H9 (cell line): ENCODE measurements at regions not wholly inside any gene's neighbourhood (a gene's known extent, or its start where the extent isn't known, plus 50 kb on each side); places are given as distances from the start of the nearest gene placed in this dataset.

Experiments
- DNase-seq: peaks from one replicate; pipeline ENCODE4 v3.0.0-alpha.2; 2017
- H2AFZ ChIP-seq: one replicate; pipeline ENCODE4 v1.6.1; 2013; ENCODE audit warnings: mild to moderate bottlenecking, low read length, control low read depth, moderate library complexity
- H2AK5ac ChIP-seq: 2 replicates; pipeline ENCODE4 v1.6.1; 2013; ENCODE audit warnings: low read length, control low read depth, mixed read lengths; ENCODE audit not compliant: insufficient read length
- H2BK120ac ChIP-seq: one replicate; pipeline ENCODE4 v1.6.1; 2013; ENCODE audit warnings: low read depth, mild to moderate bottlenecking, low read length, control low read depth, inconsistent platforms; ENCODE audit not compliant: poor library complexity, severe bottlenecking
- H2BK12ac ChIP-seq: 2 replicates; pipeline ENCODE4 v1.6.1; 2013; ENCODE audit warnings: low read length, control low read depth, mixed read lengths, low read depth; ENCODE audit not compliant: insufficient read length
- H2BK15ac ChIP-seq: 2 replicates; pipeline ENCODE4 v1.6.1; 2013; ENCODE audit warnings: low read depth, low read length, control low read depth
- H2BK20ac ChIP-seq: one replicate; pipeline ENCODE4 v1.6.1; 2013; ENCODE audit warnings: low read depth, mild to moderate bottlenecking, low read length, control low read depth, inconsistent platforms; ENCODE audit not compliant: poor library complexity, severe bottlenecking
- H2BK5ac ChIP-seq: 2 replicates; pipeline ENCODE4 v1.6.1; 2013; ENCODE audit warnings: low read length, control low read depth, mixed read lengths; ENCODE audit not compliant: insufficient read length
- H3K14ac ChIP-seq: 2 replicates; pipeline ENCODE4 v1.6.1; 2013; ENCODE audit warnings: low read length, control low read depth; ENCODE audit not compliant: insufficient read depth
- H3K18ac ChIP-seq: 2 replicates; pipeline ENCODE4 v1.6.1; 2013; ENCODE audit warnings: low read depth, mild to moderate bottlenecking, mixed read lengths, low read length, control low read depth; ENCODE audit not compliant: insufficient read length
- H3K23ac ChIP-seq: 2 replicates; pipeline ENCODE4 v1.6.1; 2013; ENCODE audit warnings: low read length, control low read depth, mixed read lengths, low read depth; ENCODE audit not compliant: insufficient read length
- H3K23me2 ChIP-seq: 2 replicates; pipeline ENCODE4 v1.6.1; 2013; ENCODE audit warnings: low read depth, mild to moderate bottlenecking, mixed read lengths, low read length, control low read depth; ENCODE audit not compliant: insufficient read length, poor library complexity, severe bottlenecking
- H3K27ac ChIP-seq: 2 replicates; pipeline ENCODE4 v1.5.1; 2013; ENCODE audit warnings: low read length, control low read depth, mixed read lengths, low read depth; ENCODE audit not compliant: insufficient read length
- H3K27me3 ChIP-seq: 2 replicates; pipeline ENCODE4 v1.6.1; 2013; ENCODE audit warnings: low read length, control low read depth, inconsistent platforms; ENCODE audit not compliant: insufficient read depth
- H3K4ac ChIP-seq: 2 replicates; pipeline ENCODE4 v1.6.1; 2013; ENCODE audit warnings: low read depth, mild to moderate bottlenecking, control low read depth, inconsistent platforms, low read length, moderate library complexity
- H3K4me1 ChIP-seq: 2 replicates; pipeline ENCODE4 v1.6.1; 2013; ENCODE audit warnings: low read length, control low read depth, inconsistent platforms; ENCODE audit not compliant: insufficient read depth
- H3K4me2 ChIP-seq: 2 replicates; pipeline ENCODE4 v1.6.1; 2013; ENCODE audit warnings: low read length, control low read depth, mixed read lengths; ENCODE audit not compliant: insufficient read length, insufficient read depth
- H3K56ac ChIP-seq: 2 replicates; pipeline ENCODE4 v1.6.1; 2013; ENCODE audit warnings: low read depth, mild to moderate bottlenecking, mixed read lengths, low read length, control low read depth; ENCODE audit not compliant: insufficient read length
- H3K79me1 ChIP-seq: 2 replicates; pipeline ENCODE4 v1.6.1; 2013; ENCODE audit warnings: low read depth, mild to moderate bottlenecking, moderate library complexity, low read length, control low read depth, inconsistent platforms; ENCODE audit not compliant: insufficient read depth, poor library complexity, severe bottlenecking
- H3K79me2 ChIP-seq: 2 replicates; pipeline ENCODE4 v1.6.1; 2013; ENCODE audit warnings: low read length, control low read depth, inconsistent platforms; ENCODE audit not compliant: insufficient read depth
- H3K9ac ChIP-seq: 2 replicates; pipeline ENCODE4 v1.6.1; 2013; ENCODE audit warnings: low read length, control low read depth, mixed read lengths; ENCODE audit not compliant: insufficient read length; ENCODE audit errors: extremely low read depth
- H3K9me3 ChIP-seq: one replicate; pipeline ENCODE4 v1.6.1; 2013; ENCODE audit warnings: low read depth, low read length, inconsistent platforms; ENCODE audit not compliant: control insufficient read depth
- H3T11ph ChIP-seq: one replicate; pipeline ENCODE4 v1.6.1; 2013; ENCODE audit warnings: mild to moderate bottlenecking, low read length, control low read depth, inconsistent platforms
- H4K20me1 ChIP-seq: one replicate; pipeline ENCODE4 v1.6.1; 2013; ENCODE audit not compliant: control insufficient read depth, insufficient read length, insufficient read depth
- H4K5ac ChIP-seq: 2 replicates; pipeline ENCODE4 v1.6.1; 2013; ENCODE audit warnings: low read depth, mild to moderate bottlenecking, mixed read lengths, low read length, control low read depth; ENCODE audit not compliant: insufficient read length
- H4K8ac ChIP-seq: replicated peaks from 2 replicates; pipeline ENCODE4 v1.6.1; 2013; ENCODE audit warnings: low read length, control low read depth, mixed read lengths, low read depth; ENCODE audit not compliant: insufficient read length
- H4K91ac ChIP-seq: 2 replicates; pipeline ENCODE4 v1.6.1; 2013; ENCODE audit warnings: low read depth, mild to moderate bottlenecking, moderate library complexity, mixed read lengths, low read length, control low read depth; ENCODE audit not compliant: insufficient read length
- H3K27ac Mint-ChIP-seq, 3 experiments: 2 replicates in 2 of 3; 3 replicates in 1 of 3; pipeline ENCODE4 v1.8.0; 2020 to 2021; ENCODE audit warnings: mixed read lengths in 3 of 3, mild to moderate bottlenecking in 1 of 3, moderate library complexity in 1 of 3
- H3K27me3 Mint-ChIP-seq: 2 replicates; pipeline ENCODE4 v1.8.0; 2021; ENCODE audit warnings: low read depth, mild to moderate bottlenecking, moderate library complexity, mixed read lengths
- H3K36me3 Mint-ChIP-seq, 3 experiments: 2 replicates in 2 of 3; 3 replicates in 1 of 3; pipeline ENCODE4 v1.8.0; 2020 to 2021; ENCODE audit warnings: low read depth in 3 of 3, mixed read lengths in 3 of 3; ENCODE audit not compliant: insufficient read depth in 1 of 3
- H3K4me1 Mint-ChIP-seq, 2 experiments: 2 replicates each; pipeline ENCODE4 v1.8.0; 2020; ENCODE audit warnings: mixed read lengths in 2 of 2
- H3K4me3 Mint-ChIP-seq, 2 experiments: 2 replicates in 1 of 2; 3 replicates in 1 of 2; pipeline ENCODE4 v1.8.0; 2020 to 2021; ENCODE audit warnings: mild to moderate bottlenecking in 2 of 2, mixed read lengths in 2 of 2, moderate library complexity in 1 of 2
- H3K9me3 Mint-ChIP-seq, 2 experiments: 2 replicates in 1 of 2; 3 replicates in 1 of 2; pipeline ENCODE4 v1.8.0; 2020; ENCODE audit warnings: mild to moderate bottlenecking in 2 of 2, mixed read lengths in 2 of 2, moderate library complexity in 1 of 2
- CTCF ChIP-seq: fragments of 200-600 bp; sonication (generic); conservative IDR thresholded peaks from 3 replicates; pipeline ENCODE4 v1.8.0; 2021; ENCODE audit warnings: antibody characterized with exemption, mild to moderate bottlenecking
- WGBS: extraction: QIAGEN DNeasy Blood & Tissue Kit; methylation state at CpG from one replicate; pipeline ENCODE4 v1.1.7; 2013; ENCODE audit warnings: missing lambda C conversion rate, low lambda C conversion rate, mixed read lengths; ENCODE audit not compliant: insufficient read length; ENCODE audit errors: extremely low coverage; 5-methylcytosine and 5-hydroxymethylcytosine counted together

DNA sequence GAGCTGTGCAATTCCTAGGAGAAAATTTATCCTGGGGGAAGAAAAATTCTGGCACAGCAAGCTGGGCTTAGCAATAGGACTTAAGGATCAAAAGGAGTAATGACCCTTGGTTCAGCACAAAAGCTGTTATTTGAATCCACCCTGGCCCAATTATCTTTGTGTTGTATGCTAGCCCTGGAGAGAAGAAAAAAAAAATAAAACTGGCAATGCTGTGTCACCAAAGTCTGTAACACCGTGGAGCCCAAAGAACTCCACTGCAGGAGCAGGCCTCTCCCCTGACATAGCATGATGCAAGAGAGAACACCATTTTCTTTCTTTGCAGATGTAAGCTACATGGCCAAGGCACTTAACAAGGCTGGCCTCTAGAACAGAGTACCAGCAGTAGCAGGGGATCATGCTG lies 63.0 kb upstream of the ARHGAP5 start:
- no peaks in the 10 kb centered on the region for H3K79me2 ChIP-seq
- H3K27ac ChIP-seq = no peak overlapping the region
- no peaks in the 10 kb centered on the region for H3K36me3 Mint-ChIP-seq
- peaks cover 7 to 9% of the 10 kb centered on the region in 2 experiments for H3K4me1 Mint-ChIP-seq
- no peak overlapping the region for H2BK15ac ChIP-seq
- H3K4me3 Mint-ChIP-seq = no peak overlapping the region
- no peak overlapping the region for H4K91ac ChIP-seq
- no peaks in the 10 kb centered on the region for H3K4me1 ChIP-seq
- no peak for DNase-seq
- no peak overlapping the region for H3K4me2 ChIP-seq
- no peak overlapping the region for H3K27ac Mint-ChIP-seq
- H2BK20ac ChIP-seq = no peak overlapping the region
- no peak overlapping the region for H3K9ac ChIP-seq
- no CpG with 5 or more reads among the region's 1 CpG for WGBS
- H4K5ac ChIP-seq = no peak overlapping the region
- H3K18ac ChIP-seq = no peak overlapping the region
- H3K27me3 ChIP-seq = no peaks in the 10 kb centered on the region
- H3K56ac ChIP-seq = no peak overlapping the region
- H3K27me3 Mint-ChIP-seq = no peaks in the 10 kb centered on the region
- H2AK5ac ChIP-seq = no peak overlapping the region
- H2AFZ ChIP-seq = no peak overlapping the region
- no peak overlapping the region for H2BK12ac ChIP-seq
- H3K4ac ChIP-seq = no peak overlapping the region
- TF ChIP-seq CTCF = no peak
- no peaks in the 10 kb centered on the region for H3K9me3 Mint-ChIP-seq
- H4K8ac ChIP-seq = no peak overlapping the region
- H3K14ac ChIP-seq = no peak overlapping the region
- no peaks in the 10 kb centered on the region for H3K23me2 ChIP-seq
- no peak overlapping the region for H3K23ac ChIP-seq
- no peak overlapping the region for H3T11ph ChIP-seq
- H3K79me1 ChIP-seq = no peaks in the 10 kb centered on the region
- H2BK5ac ChIP-seq = no peak overlapping the region
- H4K20me1 ChIP-seq = no peaks in the 10 kb centered on the region
- H3K9me3 ChIP-seq = no peaks in the 10 kb centered on the region
- H2BK120ac ChIP-seq = no peak overlapping the region
